Panc1 (cell line): ENCODE measurements at regions not wholly inside any gene's neighbourhood (a gene's known extent, or its start where the extent isn't known, plus 50 kb on each side); places are given as distances from the start of the nearest gene placed in this dataset.

Source experiments
- ATAC-seq: fragments of 200-7000 bp; cut with Tn5 transposase; 2 replicates; pipeline ENCODE4 v1.9.1; 2020; ENCODE audit warnings: mild to moderate bottlenecking, moderate library complexity
- BruUV-seq: library from RNA; stranded (reverse); fragments of 400-500 nt; replicated peaks from 2 replicates; lab custom pipeline; 2021; lab: Mats Ljungman, UMichigan
- CTCF ChIA-PET: fragments of 300-600 bp; sonication (Branson Sonifier 250); formaldehyde crosslinking; loops from one replicate; lab custom pipeline; 2022; ENCODE audit warnings: antibody characterized with exemption; lab: Charles Lee
- POLR2A ChIA-PET: fragments of 300-600 bp; sonication (Branson Sonifier 250); formaldehyde crosslinking; loops from one replicate; lab custom pipeline; 2022; ENCODE audit warnings: antibody characterized with exemption; lab: Charles Lee
- DNase-seq: peaks from one replicate; pipeline ENCODE4 v3.0.0-alpha.2; 2010; ENCODE audit warnings: low read depth, low spot score
- H3K27ac ChIP-seq: 2 replicates; pipeline ENCODE4 v1.5.1; 2011; ENCODE audit warnings: mild to moderate bottlenecking, low read length, inconsistent platforms
- H3K27me3 ChIP-seq: fragments of 200-500 bp; sonication (Bioruptor generic); 2 replicates; pipeline ENCODE4 v1.6.0; 2014; ENCODE audit warnings: low read length, inconsistent platforms; ENCODE audit not compliant: control insufficient read depth, insufficient read depth
- H3K36me3 ChIP-seq: fragments of 200-500 bp; sonication (Bioruptor generic); 2 replicates; pipeline ENCODE4 v1.5.1; 2014; ENCODE audit warnings: inconsistent platforms, mild to moderate bottlenecking, low read length, moderate library complexity; ENCODE audit not compliant: control insufficient read depth, insufficient read depth
- H3K4me1 ChIP-seq: 2 replicates; pipeline ENCODE4 v1.5.1; 2011; ENCODE audit warnings: inconsistent platforms, mild to moderate bottlenecking, low read length, moderate library complexity; ENCODE audit not compliant: control insufficient read depth, insufficient read depth
- H3K4me3 ChIP-seq, 2 experiments: 2 replicates each; pipeline ENCODE4 v1.5.1; 2011 to 2012; ENCODE audit warnings: low read depth in 2 of 2, low read length in 2 of 2, mild to moderate bottlenecking in 2 of 2, inconsistent platforms in 1 of 2, moderate library complexity in 1 of 2
- H3K9me3 ChIP-seq: fragments of 200-500 bp; sonication (Bioruptor generic); 2 replicates; pipeline ENCODE4 v1.5.1; 2014; ENCODE audit warnings: low read depth, mild to moderate bottlenecking, inconsistent platforms, low read length, moderate library complexity; ENCODE audit not compliant: control insufficient read depth, insufficient read depth
- CTCF ChIP-seq: fragments of 450-650 bp; IDR thresholded peaks from 2 replicates; pipeline ENCODE4 v1.5.1; 2017; ENCODE audit warnings: mild to moderate bottlenecking
- POLR2AphosphoS5 ChIP-seq: IDR thresholded peaks from 2 replicates; pipeline ENCODE4 v1.6.1; 2012; ENCODE audit warnings: mild to moderate bottlenecking, low read depth, low read length, moderate library complexity
- REST ChIP-seq, 2 experiments: IDR thresholded peaks; 2 replicates each; pipeline ENCODE4 v1.6.1; 2011 to 2012; ENCODE audit warnings: low read depth in 2 of 2, control low read depth in 1 of 2, low read length in 1 of 2, mild to moderate bottlenecking in 1 of 2, moderate library complexity in 1 of 2; ENCODE audit not compliant: insufficient read depth in 1 of 2
- SIN3A ChIP-seq: IDR thresholded peaks from 2 replicates; pipeline ENCODE4 v1.6.1; 2012; ENCODE audit warnings: low read depth, mild to moderate bottlenecking, low read length, moderate library complexity, borderline replicate concordance; ENCODE audit not compliant: insufficient read depth
- TCF7L2 ChIP-seq: IDR thresholded peaks from 2 replicates; pipeline ENCODE4 v1.6.1; 2011; ENCODE audit warnings: mild to moderate bottlenecking, low read depth, low read length, inconsistent platforms
- in situ Hi-C: cut with HindIII; loops from 2 replicates; pipeline ENCODE4 v1.10.0; 2016; ENCODE audit warnings: low sequenced_read_pairs, low pct_unique_long_range_greater_than_20kb
- intact Hi-C: fragments of 100-400 bp; cut with micrococcal nuclease; formaldehyde crosslinking; loops from one replicate; pipeline ENCODE4 v1.10.0; 2022; ENCODE audit not compliant: unreplicated experiment

GRCh38 chrX:10078266-10078665 lies 78.5 kb upstream of the CLCN4 start:
- Histone ChIP-seq H3K4me1 (no peaks in the 10 kb centered on the region), H3K27me3 (no peaks in the 10 kb centered on the region), H3K9me3 (no peaks in the 10 kb centered on the region), H3K4me3 (no peak overlapping the region), H3K27ac (no peak overlapping the region), H3K36me3 (no peaks in the 10 kb centered on the region)
- intact Hi-C loops: no loop called here
- ATAC-seq (no peak), DNase-seq (no peak)
- no peak for TF ChIP-seq POLR2AphosphoS5
- TF ChIP-seq TCF7L2: no peak
- no TSS peak for BruUV-seq
- POLR2A ChIA-PET: no interaction called here
- CTCF ChIA-PET: no interaction called here
- in situ Hi-C loops: no loop called here

GRCh38 chrX:10079231-10079630 lies 77.5 kb upstream of the CLCN4 start:
- intact Hi-C loops: no loop called here
- no peak for TF ChIP-seq REST (IDR thresholded peaks at IDR 0.05; ENCODE audit: insufficient read depth in 1 of 2, low read depth in 2 of 2, low read length in 1 of 2)
- no peak for TF ChIP-seq CTCF
- TF ChIP-seq TCF7L2: no peak
- TF ChIP-seq SIN3A: no peak
- TF ChIP-seq POLR2AphosphoS5: no peak
- POLR2A ChIA-PET: no interaction called here
- BruUV-seq: no TSS peak
- H3K9me3 ChIP-seq: no peaks in the 10 kb centered on the region
- no peaks in the 10 kb centered on the region for H3K36me3 ChIP-seq
- CTCF ChIA-PET: no interaction called here
- ATAC-seq: no peak
- no peaks in the 10 kb centered on the region for H3K27me3 ChIP-seq
- in situ Hi-C loops: no loop called here
- no peak overlapping the region for H3K27ac ChIP-seq
- no peak for DNase-seq
- no peak overlapping the region for H3K4me3 ChIP-seq
- no peaks in the 10 kb centered on the region for H3K4me1 ChIP-seq

GRCh38 chrX:10083809-10084208 lies 73.0 kb upstream of the CLCN4 start:
- H3K36me3 ChIP-seq: no peaks in the 10 kb centered on the region
- DNase-seq (no peak), ATAC-seq (no peak)
- H3K9me3 ChIP-seq: no peaks in the 10 kb centered on the region
- no peak for TF ChIP-seq SIN3A
- CTCF ChIA-PET: no interaction called here
- BruUV-seq: no TSS peak
- H3K27ac ChIP-seq: no peak overlapping the region
- in situ Hi-C loops (no loop called here), intact Hi-C loops (no loop called here)
- POLR2A ChIA-PET: no interaction called here
- no peak overlapping the region for H3K4me3 ChIP-seq
- H3K27me3 ChIP-seq: no peaks in the 10 kb centered on the region
- H3K4me1 ChIP-seq: no peaks in the 10 kb centered on the region
